ENCODE measurements at regions not wholly inside any gene's neighbourhood (a gene's known extent, or its start where the extent isn't known, plus 50 kb on each side); places are given as distances from the start of the nearest gene placed in this dataset.

GRCh38 chr3:35932995-35933394 lies 293.7 kb downstream of the ARPP21 start:
- Histone ChIP-seq H2AK5ac (ENCODE audit: low read length) (no peak overlapping the region), H2BK120ac (ENCODE audit: low read depth, low read length) (no peak overlapping the region), H3K79me2 (ENCODE audit: control insufficient read depth, insufficient read depth, low read length) (no peaks in the 10 kb centered on the region), H2BK15ac (replicated peaks; ENCODE audit: low read depth) (no peak overlapping the region), H3K27me3 (ENCODE audit: insufficient read depth, low read length, poor library complexity) (no peaks in the 10 kb centered on the region), H3K79me1 (ENCODE audit: low read length) (no peaks in the 10 kb centered on the region), H4K5ac (ENCODE audit: low read length) (no peak overlapping the region), H2BK5ac (ENCODE audit: low read length) (no peak overlapping the region), H3K23ac (ENCODE audit: low read length) (no peak overlapping the region), H3K4me1 (ENCODE audit: control insufficient read depth, low read depth, low read length) (no peaks in the 10 kb centered on the region), H4K8ac (ENCODE audit: low read depth, low read length) (no peak overlapping the region), H3K56ac (ENCODE audit: low read length) (no peak overlapping the region), H3K36me3 (ENCODE audit: control insufficient read depth, insufficient read depth, low read length) (no peaks in the 10 kb centered on the region), H3K9ac (ENCODE audit: low read length) (no peak overlapping the region), H3K18ac (ENCODE audit: low read length) (no peak overlapping the region), H3K27ac (ENCODE audit: low read depth, low read length) (no peak overlapping the region), H3K4ac (ENCODE audit: low read depth, low read length) (no peak overlapping the region), H3K4me2 (ENCODE audit: low read length) (no peak overlapping the region), H3K4me3 (ENCODE audit: low read length) (no peak overlapping the region)
- no CpG with 5 or more reads among the region's 6 CpGs for WGBS (ENCODE audit: extremely low coverage, insufficient coverage, low lambda C conversion rate)
- no peak for DNase-seq

- H3K4ac ChIP-seq (ENCODE audit: low read depth, low read length): no peak overlapping the region
- H3K4me1 ChIP-seq (ENCODE audit: control insufficient read depth, low read depth, low read length): no peaks in the 10 kb centered on the region
- no peaks in the 10 kb centered on the region for H3K36me3 ChIP-seq (ENCODE audit: control insufficient read depth, insufficient read depth, low read length)
- no peak overlapping the region for H3K27ac ChIP-seq (ENCODE audit: low read depth, low read length)
- H3K27me3 ChIP-seq (ENCODE audit: insufficient read depth, low read length, poor library complexity): no peaks in the 10 kb centered on the region
- no peaks in the 10 kb centered on the region for H3K79me2 ChIP-seq (ENCODE audit: control insufficient read depth, insufficient read depth, low read length)
- no peak overlapping the region for H3K4me3 ChIP-seq (ENCODE audit: low read length)
- no peak for DNase-seq
- H3K9ac ChIP-seq (ENCODE audit: low read length): no peak overlapping the region
- H3K4me2 ChIP-seq (ENCODE audit: low read length): no peak overlapping the region
- no peak overlapping the region for H4K8ac ChIP-seq (ENCODE audit: low read depth, low read length)
- H3K56ac ChIP-seq (ENCODE audit: low read length): no peak overlapping the region
- no peak overlapping the region for H2AK5ac ChIP-seq (ENCODE audit: low read length)
- H3K79me1 ChIP-seq (ENCODE audit: low read length): no peaks in the 10 kb centered on the region
- H2BK15ac ChIP-seq (replicated peaks; ENCODE audit: low read depth): no peak overlapping the region
- no peak overlapping the region for H3K23ac ChIP-seq (ENCODE audit: low read length)
- no peak overlapping the region for H2BK120ac ChIP-seq (ENCODE audit: low read depth, low read length)
- no peak overlapping the region for H2BK5ac ChIP-seq (ENCODE audit: low read length)
- H3K18ac ChIP-seq (ENCODE audit: low read length): no peak overlapping the region
- no peak overlapping the region for H4K5ac ChIP-seq (ENCODE audit: low read length)
Measured at GRCh38 chr3:35936571-35936970, 297.2 kb downstream of the ARPP21 start.

- Histone ChIP-seq H3K27me3 (ENCODE audit: insufficient read depth, low read length, poor library complexity) (no peaks in the 10 kb centered on the region), H4K8ac (ENCODE audit: low read depth, low read length) (no peak overlapping the region), H3K9ac (ENCODE audit: low read length) (no peak overlapping the region), H3K4me3 (ENCODE audit: low read length) (no peak overlapping the region), H2AK5ac (ENCODE audit: low read length) (no peak overlapping the region), H4K5ac (ENCODE audit: low read length) (no peak overlapping the region), H3K4me2 (ENCODE audit: low read length) (no peak overlapping the region), H3K4me1 (ENCODE audit: control insufficient read depth, low read depth, low read length) (no peaks in the 10 kb centered on the region), H3K27ac (ENCODE audit: low read depth, low read length) (no peak overlapping the region), H2BK5ac (ENCODE audit: low read length) (no peak overlapping the region), H2BK120ac (ENCODE audit: low read depth, low read length) (no peak overlapping the region), H3K36me3 (ENCODE audit: control insufficient read depth, insufficient read depth, low read length) (no peaks in the 10 kb centered on the region), H3K23ac (ENCODE audit: low read length) (no peak overlapping the region), H3K56ac (ENCODE audit: low read length) (no peak overlapping the region), H2BK15ac (replicated peaks; ENCODE audit: low read depth) (no peak overlapping the region), H3K79me2 (ENCODE audit: control insufficient read depth, insufficient read depth, low read length) (no peaks in the 10 kb centered on the region), H3K4ac (ENCODE audit: low read depth, low read length) (no peak overlapping the region), H3K18ac (ENCODE audit: low read length) (no peak overlapping the region), H3K79me1 (ENCODE audit: low read length) (no peaks in the 10 kb centered on the region)
- peak; percentile 18 for DNase-seq
- no CpG with 5 or more reads among the region's 2 CpGs for WGBS (ENCODE audit: extremely low coverage, insufficient coverage, low lambda C conversion rate)
Measured at GRCh38 chr3:35944926-35945710, 305.8 kb downstream of the ARPP21 start.

GRCh38 chr3:35946121-35946853 lies 307.0 kb downstream of the ARPP21 start:
- Histone ChIP-seq H3K56ac (ENCODE audit: low read length) (no peak overlapping the region), H4K5ac (ENCODE audit: low read length) (no peak overlapping the region), H2BK15ac (replicated peaks; ENCODE audit: low read depth) (no peak overlapping the region), H3K79me1 (ENCODE audit: low read length) (no peaks in the 10 kb centered on the region), H2BK120ac (ENCODE audit: low read depth, low read length) (no peak overlapping the region), H3K27ac (ENCODE audit: low read depth, low read length) (no peak overlapping the region), H4K8ac (ENCODE audit: low read depth, low read length) (no peak overlapping the region), H3K9ac (ENCODE audit: low read length) (no peak overlapping the region), H3K4me2 (ENCODE audit: low read length) (no peak overlapping the region), H3K36me3 (ENCODE audit: control insufficient read depth, insufficient read depth, low read length) (no peaks in the 10 kb centered on the region), H3K4me3 (ENCODE audit: low read length) (no peak overlapping the region), H3K23ac (ENCODE audit: low read length) (no peak overlapping the region), H3K4me1 (ENCODE audit: control insufficient read depth, low read depth, low read length) (no peaks in the 10 kb centered on the region), H3K4ac (ENCODE audit: low read depth, low read length) (no peak overlapping the region), H2AK5ac (ENCODE audit: low read length) (no peak overlapping the region), H3K27me3 (ENCODE audit: insufficient read depth, low read length, poor library complexity) (no peaks in the 10 kb centered on the region), H3K18ac (ENCODE audit: low read length) (no peak overlapping the region), H3K79me2 (ENCODE audit: control insufficient read depth, insufficient read depth, low read length) (no peaks in the 10 kb centered on the region), H2BK5ac (ENCODE audit: low read length) (no peak overlapping the region)
- WGBS (ENCODE audit: extremely low coverage, insufficient coverage, low lambda C conversion rate): no CpG with 5 or more reads among the region's 8 CpGs
- peak; percentile 49 for DNase-seq

GRCh38 chr3:35946854-35947515 lies 307.7 kb downstream of the ARPP21 start:
- H2BK15ac ChIP-seq (replicated peaks; ENCODE audit: low read depth): no peak overlapping the region
- no peak overlapping the region for H2BK5ac ChIP-seq (ENCODE audit: low read length)
- no peak overlapping the region for H3K4me3 ChIP-seq (ENCODE audit: low read length)
- no peaks in the 10 kb centered on the region for H3K27me3 ChIP-seq (ENCODE audit: insufficient read depth, low read length, poor library complexity)
- H3K23ac ChIP-seq (ENCODE audit: low read length): no peak overlapping the region
- no peaks in the 10 kb centered on the region for H3K36me3 ChIP-seq (ENCODE audit: control insufficient read depth, insufficient read depth, low read length)
- no peak for DNase-seq
- H3K18ac ChIP-seq (ENCODE audit: low read length): no peak overlapping the region
- H3K79me2 ChIP-seq (ENCODE audit: control insufficient read depth, insufficient read depth, low read length): no peaks in the 10 kb centered on the region
- H2AK5ac ChIP-seq (ENCODE audit: low read length): no peak overlapping the region
- no peak overlapping the region for H3K56ac ChIP-seq (ENCODE audit: low read length)
- no peak overlapping the region for H4K8ac ChIP-seq (ENCODE audit: low read depth, low read length)
- H3K4me1 ChIP-seq (ENCODE audit: control insufficient read depth, low read depth, low read length): no peaks in the 10 kb centered on the region
- H3K79me1 ChIP-seq (ENCODE audit: low read length): no peaks in the 10 kb centered on the region
- no peak overlapping the region for H2BK120ac ChIP-seq (ENCODE audit: low read depth, low read length)
- WGBS (ENCODE audit: extremely low coverage, insufficient coverage, low lambda C conversion rate): no CpG with 5 or more reads among the region's 2 CpGs
- no peak overlapping the region for H3K27ac ChIP-seq (ENCODE audit: low read depth, low read length)
- no peak overlapping the region for H3K4me2 ChIP-seq (ENCODE audit: low read length)
- no peak overlapping the region for H3K9ac ChIP-seq (ENCODE audit: low read length)
- H4K5ac ChIP-seq (ENCODE audit: low read length): no peak overlapping the region
- no peak overlapping the region for H3K4ac ChIP-seq (ENCODE audit: low read depth, low read length)

Measured in mesendoderm (in vitro differentiated cells).